Coronary artery (tissue), 2 donors: ENCODE measurements at regions not wholly inside any gene's neighbourhood (a gene's known extent, or its start where the extent isn't known, plus 50 kb on each side); places are given as distances from the start of the nearest gene placed in this dataset.

Source experiments
- DNase-seq: peaks from one replicate; pipeline ENCODE4 v3.0.0-alpha.2; 2017; ENCODE audit warnings: low spot score
- H3K27ac ChIP-seq, 2 donors: fragments of 200-600 bp; sonication (generic); one replicate each; pipeline ENCODE4 v1.5.1; 2016 to 2019
- H3K4me3 ChIP-seq: fragments of 200-600 bp; sonication (generic); 2 replicates; pipeline ENCODE4 v1.5.1; 2016; ENCODE audit warnings: mild to moderate bottlenecking, moderate library complexity
- TF ChIP-seq, protein P1 (sequence below): fragments of 200-600 bp; sonication (generic); IDR thresholded peaks from one replicate; pipeline ENCODE4 v1.5.1; 2019; ENCODE audit warnings: antibody characterized with exemption

DNA sequence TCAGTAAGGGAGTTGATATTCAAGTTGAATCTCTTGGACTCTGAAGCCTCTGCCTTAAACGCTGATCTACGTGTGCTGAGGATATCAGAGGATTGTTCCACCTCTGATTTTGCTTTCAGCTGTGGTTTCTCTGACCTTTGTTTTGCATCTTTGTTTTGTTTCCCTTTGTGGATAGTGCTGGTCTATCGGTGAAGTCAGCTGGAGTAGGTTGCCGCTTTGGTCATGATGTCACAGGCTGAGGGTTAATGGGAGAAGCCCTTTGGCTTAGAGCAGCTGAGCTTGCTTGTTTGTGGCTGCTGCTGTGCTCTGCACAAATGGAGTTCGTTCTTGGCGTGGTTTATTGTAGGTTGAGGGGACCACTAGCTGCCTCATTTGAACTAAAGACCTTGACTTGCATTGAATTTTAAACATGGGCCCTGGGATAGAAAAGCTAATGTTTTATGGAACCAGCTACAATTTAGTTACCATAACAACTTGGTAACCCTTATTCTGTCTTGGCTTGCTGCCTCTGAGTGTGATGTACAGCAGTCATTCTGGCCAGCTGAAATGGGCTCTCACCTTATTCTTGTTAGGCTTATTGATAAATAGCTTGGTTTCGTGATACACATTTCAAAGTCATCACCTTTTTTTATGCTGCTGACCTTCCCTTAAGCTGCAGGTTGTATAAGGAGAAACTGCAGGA lies 284.5 kb upstream of the E2F7 start:
- TF ChIP-seq, protein P1, sequence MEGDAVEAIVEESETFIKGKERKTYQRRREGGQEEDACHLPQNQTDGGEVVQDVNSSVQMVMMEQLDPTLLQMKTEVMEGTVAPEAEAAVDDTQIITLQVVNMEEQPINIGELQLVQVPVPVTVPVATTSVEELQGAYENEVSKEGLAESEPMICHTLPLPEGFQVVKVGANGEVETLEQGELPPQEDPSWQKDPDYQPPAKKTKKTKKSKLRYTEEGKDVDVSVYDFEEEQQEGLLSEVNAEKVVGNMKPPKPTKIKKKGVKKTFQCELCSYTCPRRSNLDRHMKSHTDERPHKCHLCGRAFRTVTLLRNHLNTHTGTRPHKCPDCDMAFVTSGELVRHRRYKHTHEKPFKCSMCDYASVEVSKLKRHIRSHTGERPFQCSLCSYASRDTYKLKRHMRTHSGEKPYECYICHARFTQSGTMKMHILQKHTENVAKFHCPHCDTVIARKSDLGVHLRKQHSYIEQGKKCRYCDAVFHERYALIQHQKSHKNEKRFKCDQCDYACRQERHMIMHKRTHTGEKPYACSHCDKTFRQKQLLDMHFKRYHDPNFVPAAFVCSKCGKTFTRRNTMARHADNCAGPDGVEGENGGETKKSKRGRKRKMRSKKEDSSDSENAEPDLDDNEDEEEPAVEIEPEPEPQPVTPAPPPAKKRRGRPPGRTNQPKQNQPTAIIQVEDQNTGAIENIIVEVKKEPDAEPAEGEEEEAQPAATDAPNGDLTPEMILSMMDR, result no peak
- DNase-seq, result no peak
- Histone ChIP-seq H3K27ac (no peak overlapping the region), H3K4me3 (no peak overlapping the region)

DNA sequence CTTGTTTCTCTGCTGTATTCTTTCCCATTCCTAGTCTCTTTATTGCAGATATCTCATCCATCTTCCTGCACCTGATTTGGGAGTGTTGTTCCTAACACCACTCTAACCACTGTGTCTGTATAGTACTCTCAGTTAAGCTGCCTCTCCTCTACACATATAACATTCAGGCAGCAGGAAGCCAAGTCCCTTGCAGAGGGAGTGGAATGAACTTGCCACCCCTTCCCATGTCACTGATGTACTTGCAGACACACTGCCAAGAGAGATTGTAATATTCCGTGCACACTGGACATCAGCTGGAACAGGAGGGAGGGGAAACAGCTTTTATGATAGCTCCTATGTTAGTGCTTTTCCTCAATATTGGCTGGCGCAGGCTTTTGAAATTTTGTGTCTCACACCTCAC lies 281.6 kb upstream of the E2F7 start:
- no peak overlapping the region for H3K27ac ChIP-seq
- no peak for DNase-seq
- TF ChIP-seq, protein P1, result no peak
- no peak overlapping the region for H3K4me3 ChIP-seq

DNA sequence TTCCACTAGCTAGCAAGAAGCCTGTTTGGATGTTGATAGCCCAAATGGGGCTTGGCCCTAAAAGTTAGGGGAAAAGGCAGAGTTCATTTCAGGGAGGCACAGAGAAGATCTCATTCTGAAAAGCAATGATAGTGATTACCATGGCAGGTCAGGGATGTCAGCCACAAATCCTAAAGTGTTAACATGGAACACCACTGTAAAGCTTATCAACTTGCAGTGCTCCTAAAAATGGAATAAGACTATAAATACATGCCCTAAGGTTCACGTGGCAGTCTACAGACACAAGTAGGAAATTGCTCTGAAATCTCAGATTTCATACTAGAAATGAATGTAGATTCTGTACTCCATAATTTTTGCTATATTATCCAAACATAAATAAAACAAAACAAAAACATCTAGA lies 280.0 kb upstream of the E2F7 start:
- H3K27ac ChIP-seq, result no peak overlapping the region
- no peak overlapping the region for H3K4me3 ChIP-seq
- no peak for DNase-seq
- TF ChIP-seq, protein P1, result no peak

DNA sequence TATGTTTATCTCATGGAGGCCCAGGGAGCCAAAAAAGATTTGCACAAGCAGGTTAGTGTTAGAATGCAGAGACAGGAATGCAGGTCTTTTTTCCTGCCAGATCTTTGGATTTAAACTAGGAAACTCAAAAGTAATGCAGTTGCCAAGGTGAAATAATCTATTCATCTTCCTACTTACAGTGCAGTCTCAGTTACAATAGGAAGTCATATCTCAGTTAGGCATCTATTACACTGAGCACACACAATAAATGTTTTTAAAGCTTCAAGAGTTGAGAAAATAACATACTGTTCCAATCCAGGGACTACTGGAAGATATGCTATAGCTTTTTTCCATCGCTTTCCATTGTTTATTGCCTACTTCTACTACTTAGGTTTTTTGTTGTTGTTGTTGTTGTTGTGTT lies 279.3 kb upstream of the E2F7 start:
- Histone ChIP-seq H3K4me3 (no peak overlapping the region), H3K27ac (no peak overlapping the region)
- DNase-seq, result no peak
- TF ChIP-seq, protein P1, result no peak

DNA sequence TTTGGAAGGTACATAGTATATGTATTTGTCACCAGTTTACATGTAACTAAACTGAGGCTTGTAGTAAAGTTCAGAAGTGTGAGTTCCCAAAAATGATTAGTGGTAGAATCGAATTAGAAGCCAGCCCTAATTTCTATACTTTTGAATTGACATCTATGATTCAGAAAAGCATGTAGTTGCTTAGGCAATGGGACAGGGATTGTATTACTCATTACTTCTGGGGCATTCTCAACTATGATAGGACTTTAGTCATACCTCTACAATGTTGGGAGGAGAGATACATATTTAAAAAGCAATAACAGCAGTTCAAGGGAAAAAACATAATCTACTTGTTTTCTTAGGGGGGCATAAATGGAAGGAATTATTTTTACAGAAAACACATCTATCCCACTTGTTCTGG lies 277.9 kb upstream of the E2F7 start:
- no peak for DNase-seq
- TF ChIP-seq, protein P1, result no peak

DNA sequence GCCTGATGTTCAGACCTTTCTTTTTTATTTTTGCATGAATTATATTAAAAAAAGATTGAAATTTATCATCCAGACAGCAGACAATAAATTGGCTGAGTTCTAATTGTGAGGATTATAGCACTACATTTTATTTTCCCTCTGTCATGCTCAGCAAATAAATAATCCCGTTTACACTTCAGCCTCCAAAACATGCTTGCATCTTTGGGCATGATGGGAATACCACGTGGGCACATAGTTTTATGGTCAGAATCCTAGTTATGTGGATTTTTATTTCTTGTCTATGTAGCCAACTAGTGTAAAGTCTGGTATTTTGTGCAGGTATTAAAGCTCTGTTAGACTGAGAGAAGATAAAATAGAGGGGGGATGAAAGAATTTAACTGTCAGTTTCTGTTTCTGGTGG lies 276.9 kb upstream of the E2F7 start:
- DNase-seq, result no peak
- TF ChIP-seq, protein P1, result no peak
- Histone ChIP-seq H3K4me3 (no peak overlapping the region), H3K27ac (no peak overlapping the region)

More for the DNA sequence above, 277.9 kb upstream of the E2F7 start:
- Histone ChIP-seq H3K27ac (no peak overlapping the region), H3K4me3 (no peak overlapping the region)

GRCh38 chr12:77339610-77340009 lies 274.2 kb upstream of the E2F7 start:
- no peak for DNase-seq
- H3K4me3 ChIP-seq, result no peak overlapping the region
- H3K27ac ChIP-seq, result no peak overlapping the region
- TF ChIP-seq, protein P1, result no peak
